HG03103 (cell line): ENCODE measurements at regions not wholly inside any gene's neighbourhood (a gene's known extent, or its start where the extent isn't known, plus 50 kb on each side); places are given as distances from the start of the nearest gene placed in this dataset.
"Not testable (repeated sequence)": the region's sequence is repeated elsewhere in the genome, so short reads cannot be mapped to it uniquely, and the experiment has no call there.

Source experiments
- ATAC-seq: cut with Tn5 transposase; IDR thresholded peaks from one replicate; pipeline ENCODE4 v1.9.1; 2021; ENCODE audit warnings: low read depth; ENCODE audit not compliant: unreplicated experiment

DNA sequence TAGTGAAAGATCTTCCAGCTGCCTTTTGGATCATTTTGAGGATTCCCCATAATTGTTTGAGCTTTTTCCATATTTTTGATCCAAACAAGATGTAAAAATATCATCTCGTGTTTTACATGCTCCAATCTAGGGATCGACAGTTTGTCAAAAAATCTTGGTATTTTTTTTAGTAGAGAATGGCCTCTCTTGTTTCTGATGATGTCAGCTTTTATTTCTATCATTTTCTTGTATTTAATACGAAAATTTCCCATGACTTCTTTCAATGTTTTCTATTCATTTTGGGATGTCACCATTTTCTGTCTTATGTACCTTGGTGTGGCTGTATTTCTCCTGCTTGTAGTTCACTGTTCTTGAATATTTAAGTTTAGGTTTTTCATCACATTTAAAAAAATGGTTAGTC is 812.0 kb upstream of the NCAM2 start:
- no peak for ATAC-seq

DNA sequence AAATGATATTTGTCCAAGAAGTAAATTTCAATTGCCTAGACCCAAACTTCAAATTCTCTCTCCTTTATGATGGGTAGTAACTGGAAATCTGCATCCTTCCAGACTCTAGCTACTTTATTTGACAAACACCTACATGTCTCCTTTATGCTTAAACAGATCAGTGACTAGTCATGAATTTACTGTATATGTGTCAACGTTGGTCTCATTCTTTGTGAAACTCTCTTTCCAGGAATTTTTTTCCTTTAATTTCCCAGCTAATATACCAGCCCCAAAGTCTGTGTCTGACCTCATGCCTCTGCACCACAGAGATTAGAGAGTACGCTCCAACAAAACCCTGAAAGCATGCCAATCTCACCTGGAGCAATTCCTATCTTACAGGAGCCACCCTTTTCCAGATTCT is 811.2 kb upstream of the NCAM2 start:
- no peak for ATAC-seq

DNA sequence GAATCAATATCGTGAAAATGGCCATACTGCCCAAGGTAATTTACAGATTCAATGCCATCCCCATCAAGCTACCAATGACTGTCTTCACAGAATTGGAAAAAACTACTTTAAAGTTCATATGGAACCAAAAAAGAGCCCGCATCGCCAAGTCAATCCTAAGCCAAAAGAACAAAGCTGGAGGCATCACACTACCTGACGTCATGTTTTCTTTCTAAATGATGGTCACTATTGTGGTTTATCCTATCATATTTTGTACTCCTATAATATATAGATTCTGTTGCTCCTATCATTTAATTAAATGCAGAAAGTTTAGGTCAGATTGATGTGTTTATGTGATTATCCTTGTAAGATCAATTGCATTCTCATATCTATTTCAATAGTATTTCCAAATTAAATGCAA is 796.9 kb upstream of the NCAM2 start:
- not testable (repeated sequence) for ATAC-seq

DNA sequence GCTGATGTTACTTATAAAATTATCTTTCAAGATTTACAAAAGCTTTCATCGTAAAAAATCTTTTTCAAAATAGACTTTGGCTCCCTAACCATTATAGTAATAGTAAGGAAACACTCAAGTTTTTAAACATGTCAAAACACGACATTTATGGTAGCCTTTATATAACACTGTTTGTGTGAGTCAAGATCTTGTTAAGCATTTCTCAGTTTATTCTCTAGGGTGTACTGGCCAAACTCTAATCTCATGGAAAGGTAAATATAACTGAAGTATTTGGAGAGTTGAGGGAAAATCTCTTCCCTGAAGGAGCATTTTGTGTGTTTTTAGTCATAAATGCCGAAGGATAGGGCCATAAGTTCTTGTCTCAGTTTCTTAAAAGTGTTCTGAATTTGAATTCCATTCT is 790.9 kb upstream of the NCAM2 start:
- no peak for ATAC-seq

DNA sequence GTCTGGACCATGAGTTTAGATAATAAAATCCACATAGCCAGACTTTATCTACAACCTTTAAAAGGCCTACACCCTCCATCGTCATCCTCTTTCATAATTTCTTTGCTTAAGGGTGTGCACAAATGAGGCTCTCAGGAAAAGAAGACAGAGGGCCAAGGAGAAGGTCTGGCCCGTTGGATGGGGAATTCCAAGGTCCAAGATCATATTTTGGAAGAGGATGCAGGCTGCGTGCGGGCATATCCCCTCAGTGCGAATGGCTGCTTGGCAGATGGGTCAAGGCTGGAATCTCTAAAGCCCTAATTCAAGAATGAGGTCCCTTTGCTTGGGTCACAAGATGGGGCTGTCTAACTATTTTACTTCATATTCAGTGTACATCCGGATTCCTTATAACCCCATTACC is 782.2 kb upstream of the NCAM2 start:
- ATAC-seq = no peak

DNA sequence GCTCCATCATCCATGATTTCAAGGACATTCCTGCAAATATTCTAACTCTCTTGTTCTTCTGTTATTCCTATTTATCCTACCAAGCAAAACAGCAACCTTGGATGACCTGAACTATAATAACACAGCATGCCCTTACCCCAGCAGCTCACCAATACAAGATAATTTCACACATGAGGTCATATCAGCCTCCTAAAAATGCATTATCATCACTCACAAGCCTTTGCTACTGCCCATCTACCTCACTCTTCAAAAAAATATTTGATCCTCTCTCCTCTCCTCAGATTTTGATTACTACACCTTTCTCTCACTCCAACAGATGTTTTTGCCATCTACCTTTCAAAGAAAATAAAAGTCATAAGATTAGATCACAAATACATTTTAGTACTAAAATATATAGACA is 777.6 kb upstream of the NCAM2 start:
- ATAC-seq = no peak

DNA sequence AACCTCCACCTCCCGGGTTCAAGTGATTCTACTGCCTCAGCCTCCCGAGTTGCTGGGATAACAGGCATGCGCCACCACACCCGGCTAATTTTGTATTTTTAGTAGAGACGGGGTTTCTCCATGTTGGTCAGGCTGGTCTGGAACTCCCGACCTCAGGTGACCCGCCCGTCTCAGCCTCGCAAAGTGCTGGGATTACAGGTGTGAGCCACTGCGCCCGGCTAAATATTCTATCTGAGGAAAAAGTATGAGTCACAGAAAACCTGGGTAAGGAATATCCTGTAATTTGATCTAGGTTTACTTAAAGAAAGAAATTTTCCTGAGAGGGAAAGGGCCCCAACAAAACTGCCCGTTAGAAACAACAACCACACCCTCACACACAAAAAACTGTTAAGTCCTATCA is 776.2 kb upstream of the NCAM2 start:
- not testable (repeated sequence) for ATAC-seq

DNA sequence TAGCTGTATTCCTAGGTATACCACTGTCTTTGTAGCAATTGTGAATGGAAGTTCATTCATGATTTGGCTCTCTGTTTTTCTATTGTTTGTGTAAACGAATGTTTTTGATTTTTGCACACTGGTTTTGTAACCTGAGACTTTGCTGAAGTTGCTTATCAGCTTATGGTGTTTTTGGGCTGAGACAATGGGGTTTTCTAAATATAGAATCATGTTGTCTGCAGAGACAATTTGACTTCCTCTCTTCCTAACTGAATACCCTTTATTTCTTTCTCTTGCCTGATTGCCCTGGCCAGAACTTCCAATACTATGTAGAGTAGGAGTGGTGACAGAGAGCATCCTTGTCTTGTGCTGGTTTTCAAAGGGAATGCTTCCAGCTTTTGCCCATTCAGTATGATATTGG is 761.6 kb upstream of the NCAM2 start:
- ATAC-seq = not testable (repeated sequence)

DNA sequence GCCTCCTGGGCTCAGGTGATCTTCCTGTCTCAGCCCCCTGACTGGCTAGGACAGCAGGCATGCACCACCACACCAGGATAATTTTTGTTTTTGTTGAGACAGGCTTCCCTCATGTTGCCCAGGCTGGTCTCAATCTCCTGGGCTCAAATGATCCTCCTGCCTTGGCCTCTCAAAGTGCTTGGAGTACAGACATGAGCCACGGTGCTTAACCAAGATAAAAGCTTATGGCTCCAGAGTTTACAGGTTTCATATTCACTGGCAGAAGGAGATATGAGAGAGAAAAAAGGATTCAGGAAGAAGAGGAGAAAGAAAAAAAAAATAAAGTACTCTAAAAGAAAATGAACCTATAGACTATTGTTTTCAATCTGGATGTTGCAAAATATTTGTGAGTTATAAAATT is 748.8 kb upstream of the NCAM2 start:
- no peak for ATAC-seq

DNA sequence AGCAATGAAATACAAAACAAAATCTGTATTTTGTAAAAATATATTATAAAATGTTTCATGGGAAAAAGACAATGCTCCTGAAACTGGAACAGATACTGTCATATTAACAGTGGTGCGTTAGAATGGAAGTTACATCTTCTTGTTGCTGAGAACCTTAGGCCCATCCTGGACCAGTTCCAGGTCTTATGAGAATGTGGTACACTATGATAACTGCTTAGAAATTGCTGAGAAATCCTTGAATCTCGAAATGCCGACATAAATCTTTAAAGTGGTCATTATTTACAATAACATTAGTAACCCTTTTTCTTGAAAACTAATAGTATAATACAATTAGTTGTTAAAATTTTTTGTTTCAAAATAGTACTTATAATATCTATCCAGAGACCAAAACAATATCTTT is 747.9 kb upstream of the NCAM2 start:
- ATAC-seq = no peak

DNA sequence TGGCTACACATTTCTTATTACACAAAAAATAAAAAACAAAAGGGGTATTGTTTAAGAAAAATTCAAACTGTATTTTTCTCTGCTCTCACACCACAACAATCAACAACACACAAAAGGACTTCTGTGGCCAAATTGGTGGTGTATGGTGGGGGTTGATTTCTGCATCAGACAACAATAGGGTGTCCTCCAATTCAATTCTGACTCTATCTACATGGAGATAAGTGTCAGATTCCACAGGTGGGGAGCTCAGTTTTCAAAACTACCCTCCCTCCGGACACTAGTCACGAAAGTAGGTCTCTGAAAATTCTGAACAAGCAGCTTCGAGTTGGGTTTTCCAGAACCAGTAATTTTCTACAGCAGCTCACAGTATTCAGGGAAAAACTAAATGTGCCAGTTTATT is 744.9 kb upstream of the NCAM2 start:
- no peak for ATAC-seq

DNA sequence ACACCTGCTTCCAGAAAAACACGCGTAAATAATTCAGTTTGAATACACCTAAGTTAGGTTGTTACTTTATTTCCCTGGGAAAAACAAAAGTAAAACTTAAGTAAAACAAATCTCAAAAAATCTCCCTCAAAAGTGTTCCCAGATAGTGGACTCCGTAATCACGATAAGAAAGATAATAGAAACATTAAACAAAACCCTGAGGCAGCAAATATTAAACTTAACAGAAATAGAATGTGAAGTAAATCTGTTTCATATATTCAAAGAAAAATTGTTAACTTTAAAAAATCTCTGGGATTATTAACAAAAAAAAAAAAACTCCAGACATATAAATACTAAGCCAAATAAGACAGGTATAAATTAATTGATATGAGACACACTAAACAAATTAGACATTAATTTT is 743.2 kb upstream of the NCAM2 start:
- no peak for ATAC-seq

DNA sequence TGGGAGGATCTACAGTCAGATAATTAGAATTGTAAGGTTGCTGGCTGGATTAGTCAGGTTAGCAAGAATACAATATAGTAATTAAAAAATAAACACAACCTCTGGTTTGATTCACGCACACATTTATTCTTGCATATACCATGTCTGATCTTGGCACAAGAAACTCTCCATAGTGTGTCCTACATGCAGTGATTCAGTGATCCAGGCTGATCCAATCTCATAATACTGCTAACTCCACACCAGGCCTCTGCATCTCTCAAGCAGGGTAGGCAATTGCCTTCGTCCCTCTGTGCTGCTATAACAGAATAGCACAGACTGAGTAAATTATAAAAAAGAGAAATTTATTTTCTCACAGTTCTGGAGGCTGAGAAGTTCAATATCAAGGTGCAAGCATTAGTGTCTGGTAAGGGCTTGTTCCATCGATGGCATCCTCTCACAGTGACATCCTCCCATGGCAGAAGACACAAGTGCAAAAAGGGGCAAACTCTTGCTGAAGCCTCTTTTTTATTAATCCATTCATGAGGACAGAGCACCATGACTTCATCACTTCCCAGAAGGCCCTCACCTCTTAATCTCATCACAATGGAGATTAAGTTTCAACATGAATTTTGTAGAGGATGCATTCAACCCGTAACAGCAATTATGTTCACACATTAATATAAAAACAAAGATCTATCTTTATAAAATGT is 741.0 kb upstream of the NCAM2 start:
- no peak for ATAC-seq

DNA sequence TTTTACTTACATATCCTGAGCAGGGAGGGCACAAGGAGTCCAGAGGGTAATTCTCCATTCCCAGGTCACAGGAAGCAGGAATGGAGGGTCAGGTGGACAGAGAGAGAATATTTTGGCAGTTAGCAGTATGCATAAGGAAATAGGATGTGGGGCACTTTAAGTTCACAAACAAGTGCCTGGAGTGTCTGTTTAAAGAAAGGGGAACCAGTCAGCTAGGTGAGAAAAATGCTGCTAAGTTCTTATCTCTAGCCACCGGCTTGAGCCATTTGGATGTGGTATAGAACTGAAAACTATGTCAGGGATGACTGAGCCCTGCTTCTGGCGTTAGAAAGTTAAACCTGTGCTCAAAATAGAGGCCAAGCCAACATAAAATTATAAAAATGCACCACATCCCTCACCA is 739.7 kb upstream of the NCAM2 start:
- ATAC-seq = no peak

DNA sequence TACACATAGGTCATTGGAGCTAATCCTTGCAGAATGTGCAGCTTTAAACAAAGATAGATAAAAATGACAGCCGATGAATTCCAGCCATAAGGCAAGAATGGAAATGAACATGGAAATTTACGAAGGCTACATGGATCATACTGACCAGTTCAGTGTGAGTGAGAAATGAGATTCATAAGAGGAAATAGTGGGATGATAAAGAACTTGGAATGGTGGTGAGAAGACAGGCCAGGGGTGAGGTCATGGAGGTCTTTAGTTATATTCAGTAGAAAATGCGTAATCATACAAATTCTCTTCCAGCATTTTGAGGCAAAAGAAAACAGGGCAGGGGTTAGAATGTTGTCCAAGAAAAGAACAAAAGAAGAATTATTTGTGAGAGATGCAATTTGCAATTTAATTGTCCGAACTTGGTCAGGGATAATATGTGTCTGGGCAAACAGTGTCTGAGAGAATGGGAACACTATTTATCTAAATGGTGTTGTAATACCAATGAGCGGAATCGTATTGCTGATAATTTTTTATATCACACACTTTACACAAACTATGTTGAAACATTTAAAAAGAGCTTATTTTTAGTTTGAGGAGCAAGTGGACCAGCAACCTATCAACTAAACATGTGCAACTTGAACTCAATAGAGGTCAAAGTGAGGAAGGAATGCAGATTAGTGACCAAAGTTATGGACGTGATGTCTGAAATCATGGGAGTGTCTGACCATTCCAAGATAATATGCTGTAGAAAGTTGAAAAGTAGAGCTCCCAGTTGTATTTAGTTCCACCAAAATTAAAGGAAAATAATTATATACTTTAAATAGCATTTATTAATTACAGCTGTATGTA is 739.0 kb upstream of the NCAM2 start:
- ATAC-seq = no peak

DNA sequence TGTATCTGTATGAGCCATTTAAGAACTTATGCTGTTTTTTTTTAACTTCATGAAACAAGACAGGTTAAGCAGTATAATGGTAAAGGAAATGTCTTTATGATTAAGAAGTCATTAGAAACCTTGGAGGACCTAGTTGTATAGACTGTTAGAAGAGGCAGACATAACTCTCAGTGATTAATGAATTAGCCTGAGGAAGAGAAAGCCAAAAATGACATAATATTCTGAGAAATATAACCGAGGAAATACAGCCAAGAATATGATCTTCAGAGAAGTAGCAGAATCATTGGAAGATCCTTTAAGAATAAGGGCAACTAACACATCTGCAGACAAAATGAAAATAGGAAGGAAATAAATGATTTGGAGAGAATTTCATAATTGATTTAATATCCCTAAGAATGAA is 738.1 kb upstream of the NCAM2 start:
- ATAC-seq = no peak

DNA sequence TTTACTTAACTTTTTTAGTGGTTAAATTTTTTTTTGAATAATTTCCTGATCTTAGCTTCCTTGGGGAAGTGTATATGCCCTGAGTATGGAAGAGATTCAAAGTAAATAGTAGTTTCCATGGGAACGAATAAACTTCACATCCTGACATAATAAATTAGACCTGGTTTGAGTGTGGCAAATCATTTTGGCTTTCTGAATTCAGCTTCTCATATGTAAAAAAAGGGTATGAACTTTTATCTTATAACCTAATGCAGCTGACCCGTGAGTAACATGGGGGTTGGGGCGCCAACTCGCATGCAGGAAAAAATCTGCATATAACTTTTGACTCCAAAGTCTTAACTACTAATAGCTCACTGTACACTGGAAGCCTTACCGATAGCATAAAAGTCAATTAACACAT is 736.8 kb upstream of the NCAM2 start:
- no peak for ATAC-seq

DNA sequence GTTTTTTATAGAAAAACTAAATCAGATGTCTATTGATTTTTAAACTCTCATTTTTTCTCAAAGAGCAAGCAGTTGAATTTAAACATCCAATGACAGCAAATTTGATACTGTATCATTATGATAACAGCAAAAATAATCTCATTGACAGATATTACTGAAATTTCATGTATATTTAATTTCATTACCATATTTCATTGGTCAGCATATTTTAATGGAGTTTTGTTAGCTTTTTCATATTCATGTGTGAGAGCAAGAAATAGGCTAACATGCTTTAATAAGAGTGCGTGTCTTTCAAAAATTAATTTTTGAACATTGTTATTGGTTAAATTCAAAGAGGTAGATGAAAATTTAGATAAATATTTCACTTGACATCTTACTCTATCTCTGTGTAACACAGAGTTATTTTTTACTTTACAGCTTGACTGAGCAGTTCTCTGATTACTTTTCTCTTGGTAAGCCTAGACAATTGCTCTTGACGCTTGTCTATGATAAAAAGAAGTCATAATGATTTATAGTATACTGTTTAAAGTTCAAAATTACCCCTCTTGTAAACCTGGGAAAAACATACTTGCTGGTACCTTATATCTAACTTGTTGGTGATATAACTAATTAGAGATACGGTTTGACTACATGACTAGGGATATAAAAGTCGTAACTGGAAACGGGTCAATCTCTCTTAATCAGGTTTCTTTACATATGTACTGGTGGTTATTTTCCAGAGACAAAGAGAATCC is 732.3 kb upstream of the NCAM2 start:
- no peak for ATAC-seq

DNA sequence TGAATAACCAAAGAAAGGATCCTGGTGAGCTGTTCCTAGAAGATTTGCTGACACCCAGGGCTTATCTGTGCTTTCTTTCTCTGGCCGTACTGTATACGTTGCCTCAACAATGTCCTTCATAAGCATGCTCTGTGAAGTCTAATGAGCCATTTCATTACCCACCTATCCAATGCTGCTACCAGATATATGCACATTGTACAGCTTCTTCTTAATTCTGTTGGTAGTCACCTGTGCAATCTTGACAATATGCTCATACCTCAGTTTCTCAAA is 731.8 kb upstream of the NCAM2 start:
- ATAC-seq = no peak

DNA sequence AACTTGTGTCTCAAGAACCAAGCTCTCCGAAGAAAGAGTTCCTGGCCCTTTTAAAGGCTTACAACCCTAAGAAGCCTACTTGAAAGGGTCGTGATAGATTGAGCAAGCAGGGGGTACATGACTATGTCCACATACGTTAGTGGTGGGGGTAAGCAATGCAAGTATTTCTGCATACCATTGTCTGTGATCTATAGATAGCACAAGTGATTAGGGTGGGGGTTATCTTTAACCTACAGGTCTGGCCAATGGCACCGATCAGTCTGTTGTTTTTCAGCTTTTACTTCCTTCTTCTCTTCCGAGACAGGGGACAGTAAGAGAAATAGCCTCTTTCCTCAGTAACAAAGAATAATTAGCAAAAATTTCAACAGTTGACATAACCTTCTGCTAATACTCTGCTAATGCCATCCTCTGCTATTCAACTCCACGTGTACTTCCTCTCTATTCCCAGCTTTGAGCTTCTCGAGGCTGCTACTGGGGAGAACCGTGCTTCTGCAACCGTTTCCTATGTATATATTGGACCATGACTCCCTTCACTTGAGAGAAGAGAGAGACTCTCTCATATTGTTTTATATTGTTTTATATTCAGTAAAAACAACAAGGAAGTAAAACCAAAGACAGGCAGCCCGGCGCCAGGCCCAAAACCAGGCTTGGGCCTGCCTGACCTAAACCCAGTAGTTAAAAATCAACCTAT is 727.7 kb upstream of the NCAM2 start:
- ATAC-seq = no peak

DNA sequence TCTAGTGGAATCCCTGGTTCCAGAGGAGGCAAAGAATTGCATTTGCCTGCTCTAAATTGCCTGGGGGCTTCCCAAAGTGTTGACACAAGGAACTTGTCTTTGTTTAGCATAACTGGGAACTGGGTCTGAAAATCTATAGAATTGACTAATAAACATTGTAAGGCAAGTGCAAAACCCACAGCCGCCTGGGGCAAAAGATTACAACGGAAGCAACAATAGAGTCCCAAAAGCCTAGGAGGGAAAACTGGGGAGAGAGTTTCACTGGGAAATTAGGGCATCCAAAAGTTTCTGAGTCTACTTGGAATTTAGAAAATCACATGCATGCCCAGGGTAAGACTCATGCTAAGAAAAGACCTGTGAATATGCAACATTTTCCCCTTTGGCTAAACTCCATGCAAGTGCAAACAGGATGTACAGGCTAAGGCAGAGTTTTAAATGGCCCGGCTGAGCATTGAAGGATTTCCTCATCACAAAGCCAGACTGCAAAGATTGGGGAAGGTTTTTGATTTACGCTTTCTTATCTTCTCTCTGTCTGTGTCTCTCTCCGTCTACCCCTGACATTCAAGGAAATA is 725.3 kb upstream of the NCAM2 start:
- ATAC-seq = no peak
